A549 (cell line): ENCODE measurements at regions not wholly inside any gene's neighbourhood (a gene's known extent, or its start where the extent isn't known, plus 50 kb on each side); places are given as distances from the start of the nearest gene placed in this dataset.

Source experiments
- JUN ChIP-seq, 2 experiments: fragments of >200 bp; sonication (Bioruptor Twin); formaldehyde crosslinking; IDR thresholded peaks; 2 replicates in 1 of 2; 3 replicates in 1 of 2; pipeline ENCODE4 v1.6.1; 2016 to 2017
- MYC ChIP-seq: IDR thresholded peaks from 2 replicates; pipeline ENCODE4 v1.6.1; 2012; ENCODE audit warnings: mild to moderate bottlenecking, inconsistent platforms, low read length, improper control_type of control experiment, borderline replicate concordance
- POLR2A ChIP-seq: IDR thresholded peaks from 2 replicates; pipeline ENCODE4 v1.6.1; 2012; ENCODE audit warnings: mild to moderate bottlenecking, low read length
- RCOR1 ChIP-seq: fragments of 150-350 bp; IDR thresholded peaks from 2 replicates; pipeline ENCODE4 v1.6.1; 2014; ENCODE audit warnings: antibody characterized with exemption, low read length, low read depth

GRCh38 chr18:78730546-78730945, 249.1 kb upstream of the SALL3 start:
- no peak for TF ChIP-seq POLR2A
- no peak for TF ChIP-seq JUN (IDR thresholded peaks at IDR 0.05)
- no peak for TF ChIP-seq MYC
- TF ChIP-seq RCOR1 = no peak
